Body of pancreas (tissue), 4 donors: ENCODE measurements at regions not wholly inside any gene's neighbourhood (a gene's known extent, or its start where the extent isn't known, plus 50 kb on each side); places are given as distances from the start of the nearest gene placed in this dataset.

Experiments used
- ATAC-seq: fragments of 150-250 bp; one replicate; pipeline ENCODE4 v1.9.1; 2016
- DNase-seq, 4 donors: peaks; one replicate each; pipeline ENCODE4 v3.0.0-alpha.2; 2019
- H3K27ac ChIP-seq, 4 donors: fragments of 200-600 bp; sonication (generic); 1 replicate in 3 of 4; 2 replicates in 1 of 4; pipeline versions ENCODE4 v1.5.1 to v1.6.1; 2016 to 2019; ENCODE audit warnings: mild to moderate bottlenecking in 1 of 4, mixed read lengths in 1 of 4, moderate library complexity in 1 of 4
- H3K27me3 ChIP-seq, 2 donors: fragments of 200-600 bp; sonication (generic); one replicate each; pipeline ENCODE4 v1.6.0; 2016; ENCODE audit warnings: mild to moderate bottlenecking in 1 of 2
- H3K36me3 ChIP-seq, 2 donors: fragments of 200-600 bp; sonication (generic); replicated peaks in 1 of 2; 2 replicates each; pipeline ENCODE4 v1.5.1; 2016; ENCODE audit warnings: low read depth in 2 of 2; ENCODE audit not compliant: insufficient read depth in 1 of 2
- H3K4me1 ChIP-seq: fragments of 200-600 bp; sonication (generic); one replicate; pipeline ENCODE4 v1.6.0; 2016
- H3K4me3 ChIP-seq, 2 donors: fragments of 200-600 bp; sonication (generic); 1 replicate in 1 of 2; 2 replicates in 1 of 2; pipeline ENCODE4 v1.5.1; 2016 to 2019
- H3K9me3 ChIP-seq, 3 donors: fragments of 200-600 bp; sonication (generic); 1 replicate in 2 of 3; 2 replicates in 1 of 3; pipeline ENCODE4 v1.5.1; 2016
- CTCF ChIP-seq, 7 experiments: fragments of 450-650 bp in 4 of 7; fragments of 200-600 bp in 3 of 7; sonication (generic) in 3 of 7; IDR thresholded peaks; one replicate each; pipeline ENCODE4 v1.5.1; 2016 to 2019; ENCODE audit warnings: antibody characterized with exemption in 7 of 7
- POLR2A ChIP-seq, 3 donors: fragments of 450-650 bp; IDR thresholded peaks; one replicate each; pipeline ENCODE4 v1.6.1; 2016; ENCODE audit warnings: antibody characterized with exemption in 3 of 3, mild to moderate bottlenecking in 2 of 3
- WGBS, 2 donors: methylation state at CpG; one replicate each; pipeline ENCODE4 v1.1.5; 2017; 5-methylcytosine and 5-hydroxymethylcytosine counted together
- intact Hi-C: fragments of 100-400 bp; cut with DNase I; formaldehyde crosslinking; loops from one replicate; pipeline ENCODE4 v1.15.1; 2023

- intact Hi-C loops: no loop called here
- H3K27me3 ChIP-seq: no peaks in the 10 kb centered on the region
- WGBS, 2 donors: 65 to 95% methylated on average over 1 of the region's 1 CpG
- H3K4me1 ChIP-seq: no peaks in the 10 kb centered on the region
- no peak overlapping the region for H3K27ac ChIP-seq
- DNase-seq (no peak), ATAC-seq (no peak)
- no peaks in the 10 kb centered on the region for H3K9me3 ChIP-seq
- no peak overlapping the region for H3K4me3 ChIP-seq
- no peaks in the 10 kb centered on the region for H3K36me3 ChIP-seq
- TF ChIP-seq POLR2A (IDR thresholded peaks at IDR 0.05) (no peak), CTCF (IDR thresholded peaks at IDR 0.05) (no peak)
These were observed 306.9 kb upstream of the SMARCA2 start for GRCh38 chr9:1708219-1708618.

- intact Hi-C loops: no loop called here
- peak in 3 of 7 experiments; percentile 11 to 29 (median 22) for TF ChIP-seq CTCF (IDR thresholded peaks at IDR 0.05)
- TF ChIP-seq POLR2A (IDR thresholded peaks at IDR 0.05): no peak
- Histone ChIP-seq H3K4me1 (no peaks in the 10 kb centered on the region), H3K4me3 (no peak overlapping the region), H3K9me3 (no peaks in the 10 kb centered on the region), H3K27ac (no peak overlapping the region), H3K27me3 (no peaks in the 10 kb centered on the region), H3K36me3 (no peaks in the 10 kb centered on the region)
- 79 to 83% methylated on average over 1 of the region's 1 CpG for WGBS, 2 donors
- ATAC-seq: no peak
- peak in 1 of 4 donors; percentile 6 for DNase-seq
These were observed 305.8 kb upstream of the SMARCA2 start for GRCh38 chr9:1709347-1709746.

GRCh38 chr9:1712861-1713450 lies 302.2 kb upstream of the SMARCA2 start:
- intact Hi-C loops: no loop called here
- H3K4me3 ChIP-seq: no peak overlapping the region
- H3K9me3 ChIP-seq: no peaks in the 10 kb centered on the region
- H3K27ac ChIP-seq: no peak overlapping the region
- H3K4me1 ChIP-seq: no peaks in the 10 kb centered on the region
- H3K36me3 ChIP-seq: no peaks in the 10 kb centered on the region
- DNase-seq: no peak
- H3K27me3 ChIP-seq: no peaks in the 10 kb centered on the region
- no peak for TF ChIP-seq CTCF (IDR thresholded peaks at IDR 0.05)
- TF ChIP-seq POLR2A (IDR thresholded peaks at IDR 0.05): no peak
- 74 to 76% methylated on average over 6 of the region's 6 CpGs for WGBS, 2 donors
- no peak for ATAC-seq

GRCh38 chr9:1713841-1714240 lies 301.3 kb upstream of the SMARCA2 start:
- intact Hi-C loops: no loop called here
- no peaks in the 10 kb centered on the region for H3K36me3 ChIP-seq
- no peak overlapping the region for H3K4me3 ChIP-seq
- H3K4me1 ChIP-seq: no peaks in the 10 kb centered on the region
- no peak for TF ChIP-seq CTCF (IDR thresholded peaks at IDR 0.05)
- no peak for TF ChIP-seq POLR2A (IDR thresholded peaks at IDR 0.05)
- no peak overlapping the region for H3K27ac ChIP-seq
- no peak for ATAC-seq
- WGBS, 2 donors: 55 to 80% methylated on average over 3 of the region's 3 CpGs
- no peaks in the 10 kb centered on the region for H3K27me3 ChIP-seq
- DNase-seq: no peak
- H3K9me3 ChIP-seq: no peaks in the 10 kb centered on the region

- H3K4me1 ChIP-seq: no peaks in the 10 kb centered on the region
- no peaks in the 10 kb centered on the region for H3K9me3 ChIP-seq
- no peaks in the 10 kb centered on the region for H3K36me3 ChIP-seq
- ATAC-seq (no peak), DNase-seq (no peak)
- intact Hi-C loops: no loop called here
- TF ChIP-seq CTCF (IDR thresholded peaks at IDR 0.05): no peak
- no peak for TF ChIP-seq POLR2A (IDR thresholded peaks at IDR 0.05)
- no peak overlapping the region for H3K4me3 ChIP-seq
- no peak overlapping the region for H3K27ac ChIP-seq
- no peaks in the 10 kb centered on the region for H3K27me3 ChIP-seq
- 0 to 55% methylated on average over 2 of the region's 2 CpGs for WGBS, 2 donors
These were observed 297.3 kb upstream of the SMARCA2 start for GRCh38 chr9:1717882-1718281.
